ENCODE measurements at regions not wholly inside any gene's neighbourhood (a gene's known extent, or its start where the extent isn't known, plus 50 kb on each side); places are given as distances from the start of the nearest gene placed in this dataset.

GRCh38 chr2:37471104-37471503 lies 126.7 kb downstream of the QPCT start:
- Histone ChIP-seq H3K4me2 (no peak overlapping the region), H2AFZ (ENCODE audit: low read depth) (no peak overlapping the region), H4K20me1 (ENCODE audit: insufficient read depth) (no peaks in the 10 kb centered on the region), H3K4me3 (IDR thresholded peaks at IDR 0.05; ENCODE audit: insufficient read depth, low read depth, low read length) (no peak overlapping the region), H3K27me3 (ENCODE audit: insufficient read depth, low read depth) (no peaks in the 10 kb centered on the region), H3K36me3 (ENCODE audit: insufficient read depth) (no peaks in the 10 kb centered on the region), H3K4me1 (ENCODE audit: low read depth, poor library complexity, severe bottlenecking) (peaks cover 21% of the 10 kb centered on the region), H3K79me2 (ENCODE audit: insufficient read depth, low read depth) (no peaks in the 10 kb centered on the region), H3K27ac (no peak overlapping the region), H3K9ac (no peak overlapping the region)
- no peak for TF ChIP-seq CTCF (conservative IDR thresholded peaks at IDR 0.05; ENCODE audit: low read depth, low read length)

- Histone ChIP-seq H3K79me2 (ENCODE audit: insufficient read depth, low read depth) (no peaks in the 10 kb centered on the region), H3K27me3 (ENCODE audit: insufficient read depth, low read depth) (no peaks in the 10 kb centered on the region), H3K9ac (no peak overlapping the region), H3K4me3 (IDR thresholded peaks at IDR 0.05; ENCODE audit: insufficient read depth, low read depth, low read length) (no peak overlapping the region), H2AFZ (ENCODE audit: low read depth) (no peak overlapping the region), H3K27ac (no peak overlapping the region), H3K4me2 (peak overlapping the region; percentile 16; the same call in 1 of the 2 replicates), H3K36me3 (ENCODE audit: insufficient read depth) (no peaks in the 10 kb centered on the region), H4K20me1 (ENCODE audit: insufficient read depth) (no peaks in the 10 kb centered on the region), H3K4me1 (ENCODE audit: low read depth, poor library complexity, severe bottlenecking) (peaks cover 21% of the 10 kb centered on the region)
- no peak for TF ChIP-seq CTCF (conservative IDR thresholded peaks at IDR 0.05; ENCODE audit: low read depth, low read length)
Observed at GRCh38 chr2:37471994-37472393, 127.6 kb downstream of the QPCT start.

- no peak overlapping the region for H2AFZ ChIP-seq (ENCODE audit: low read depth)
- H3K27ac ChIP-seq: no peak overlapping the region
- no peak overlapping the region for H3K9ac ChIP-seq
- peaks cover 21% of the 10 kb centered on the region for H3K4me1 ChIP-seq (ENCODE audit: low read depth, poor library complexity, severe bottlenecking)
- no peak for TF ChIP-seq CTCF (conservative IDR thresholded peaks at IDR 0.05; ENCODE audit: low read depth, low read length)
- H3K4me3 ChIP-seq (IDR thresholded peaks at IDR 0.05; ENCODE audit: insufficient read depth, low read depth, low read length): no peak overlapping the region
- no peak overlapping the region for H3K4me2 ChIP-seq
- no peaks in the 10 kb centered on the region for H3K27me3 ChIP-seq (ENCODE audit: insufficient read depth, low read depth)
- H4K20me1 ChIP-seq (ENCODE audit: insufficient read depth): no peaks in the 10 kb centered on the region
- H3K79me2 ChIP-seq (ENCODE audit: insufficient read depth, low read depth): no peaks in the 10 kb centered on the region
- no peaks in the 10 kb centered on the region for H3K36me3 ChIP-seq (ENCODE audit: insufficient read depth)
Observed at GRCh38 chr2:37472959-37473358, 128.5 kb downstream of the QPCT start.

- Histone ChIP-seq H3K4me1 (ENCODE audit: low read depth, poor library complexity, severe bottlenecking) (peaks cover 20% of the 10 kb centered on the region), H2AFZ (ENCODE audit: low read depth) (no peak overlapping the region), H3K9ac (no peak overlapping the region), H3K27ac (no peak overlapping the region), H3K79me2 (ENCODE audit: insufficient read depth, low read depth) (no peaks in the 10 kb centered on the region), H3K4me2 (no peak overlapping the region), H3K4me3 (IDR thresholded peaks at IDR 0.05; ENCODE audit: insufficient read depth, low read depth, low read length) (no peak overlapping the region), H4K20me1 (ENCODE audit: insufficient read depth) (no peaks in the 10 kb centered on the region), H3K27me3 (ENCODE audit: insufficient read depth, low read depth) (no peaks in the 10 kb centered on the region), H3K36me3 (ENCODE audit: insufficient read depth) (no peaks in the 10 kb centered on the region)
- no peak for TF ChIP-seq CTCF (conservative IDR thresholded peaks at IDR 0.05; ENCODE audit: low read depth, low read length)
Observed at GRCh38 chr2:37476411-37476810, 132.0 kb downstream of the QPCT start.
